HG02884 (cell line): ENCODE measurements at regions not wholly inside any gene's neighbourhood (a gene's known extent, or its start where the extent isn't known, plus 50 kb on each side); places are given as distances from the start of the nearest gene placed in this dataset.
"Not testable (repeated sequence)": the region's sequence is repeated elsewhere in the genome, so short reads cannot be mapped to it uniquely, and the experiment has no call there.

ENCODE experiments used
- ATAC-seq: cut with Tn5 transposase; IDR thresholded peaks from one replicate; pipeline ENCODE4 v1.9.1; 2021; ENCODE audit warnings: mild to moderate bottlenecking, moderate library complexity; ENCODE audit not compliant: unreplicated experiment

GRCh38 chr9:78172610-78173009 is 63.3 kb upstream of the CEP78 start:
- not testable (repeated sequence) for ATAC-seq

- no peak for ATAC-seq
Measured at GRCh38 chr9:78171651-78172050, 64.2 kb upstream of the CEP78 start.

GRCh38 chr9:78169125-78169524 is 66.8 kb upstream of the CEP78 start:
- no peak for ATAC-seq

GRCh38 chr9:78167356-78167755 is 68.5 kb upstream of the CEP78 start:
- ATAC-seq, result no peak

GRCh38 chr9:78163834-78164233 is 72.0 kb upstream of the CEP78 start:
- no peak for ATAC-seq

- no peak for ATAC-seq
Measured at GRCh38 chr9:78158286-78158685, 77.6 kb upstream of the CEP78 start.

GRCh38 chr9:78150983-78151356 is 84.9 kb upstream of the CEP78 start:
- no peak for ATAC-seq

GRCh38 chr9:78150312-78150982 is 85.4 kb upstream of the CEP78 start:
- ATAC-seq, result no peak

DNA sequence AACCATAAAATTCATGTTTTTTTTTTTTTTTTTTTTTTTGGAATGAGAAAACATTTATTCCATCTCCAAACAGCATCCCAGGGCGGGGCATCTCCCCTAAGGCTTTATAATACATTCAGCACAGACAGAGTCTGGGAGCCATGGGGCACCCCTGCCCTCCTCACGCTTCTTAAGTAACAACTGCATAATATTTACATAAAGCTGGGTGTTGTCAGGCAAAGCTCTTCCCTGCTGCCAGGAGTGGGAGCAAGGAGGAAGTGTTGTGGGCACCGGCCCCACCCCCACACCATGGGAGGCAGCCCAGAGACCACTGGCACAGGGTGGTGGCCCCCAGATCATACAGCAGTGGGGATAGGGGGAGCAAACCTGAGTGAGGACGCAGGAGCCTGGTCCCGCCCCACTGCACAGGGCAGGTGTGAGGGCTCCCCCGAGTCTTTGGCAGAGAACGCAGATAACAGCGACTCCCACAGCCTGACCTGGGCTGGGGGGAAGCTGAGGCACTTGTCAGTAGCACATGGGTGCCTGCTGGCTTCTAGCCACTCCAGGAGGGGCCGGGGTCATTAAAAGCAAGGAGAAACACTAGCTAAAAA is 86.1 kb upstream of the CEP78 start:
- ATAC-seq, result no peak

- no peak for ATAC-seq
Measured at GRCh38 chr9:78146241-78146640, 89.6 kb upstream of the CEP78 start.

- ATAC-seq, result peak; percentile 70
Measured at GRCh38 chr9:78144663-78145377, 91.1 kb upstream of the CEP78 start.

DNA sequence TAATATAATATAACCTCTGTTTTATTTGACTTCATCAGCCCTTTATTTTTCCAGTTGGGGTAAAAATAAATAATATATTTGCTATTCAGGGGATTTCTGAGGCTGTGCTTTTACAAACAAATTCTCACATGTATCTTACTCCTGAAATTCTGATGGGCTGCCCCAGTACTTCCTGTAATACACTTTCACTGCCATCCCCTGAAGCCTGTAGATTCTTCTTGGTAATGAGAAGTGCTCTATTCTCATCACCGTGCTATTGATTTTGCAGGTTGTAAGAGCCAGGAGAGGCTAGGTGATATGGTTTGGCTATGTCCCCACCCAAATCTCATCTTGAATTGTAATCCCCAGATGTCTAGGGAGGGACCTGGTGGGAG is 91.9 kb upstream of the CEP78 start:
- peak; percentile 31 for ATAC-seq

- ATAC-seq, result no peak
Measured at GRCh38 chr9:78143281-78144007, 92.4 kb upstream of the CEP78 start.

GRCh38 chr9:78142264-78142663 is 93.6 kb upstream of the CEP78 start:
- not testable (repeated sequence) for ATAC-seq

GRCh38 chr9:78133751-78134150 is 102.1 kb upstream of the CEP78 start:
- ATAC-seq, result peak; percentile 50

GRCh38 chr9:78132701-78133058 is 101.1 kb upstream of the GNAQ start:
- ATAC-seq, result peak; percentile 50

DNA sequence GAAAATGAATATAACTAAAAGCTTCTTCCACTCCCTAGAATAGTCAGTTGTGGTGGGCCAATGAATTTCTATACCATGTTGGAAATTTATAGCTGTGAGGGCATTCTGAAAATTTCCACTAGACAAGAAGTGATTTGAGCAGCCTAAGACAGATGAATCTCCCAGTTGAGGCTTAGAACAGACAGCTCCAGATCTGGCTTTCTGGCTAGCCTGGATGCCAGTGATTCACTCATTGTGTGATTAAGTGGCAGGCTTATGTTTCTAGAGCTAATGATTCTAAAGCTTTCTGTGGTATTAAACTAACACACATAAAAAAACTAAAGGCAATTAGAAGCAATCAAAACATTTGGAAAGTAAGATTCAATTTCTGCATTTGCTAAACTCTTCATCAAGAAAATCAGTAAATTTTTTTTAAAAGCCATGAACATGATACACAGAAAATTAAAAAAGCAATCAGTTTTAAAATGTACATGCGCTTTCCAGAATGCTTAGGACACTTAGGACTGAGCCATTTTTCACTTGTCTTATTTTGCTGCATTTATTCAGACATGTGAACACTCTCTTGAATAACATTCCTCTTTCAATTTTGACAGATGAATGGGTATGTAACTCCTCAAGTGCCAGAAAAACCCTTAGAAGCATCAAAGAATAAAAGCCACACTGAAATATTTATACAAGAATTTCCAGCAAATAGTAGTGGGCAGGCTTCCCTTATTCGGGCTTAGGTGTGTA is 100.5 kb upstream of the GNAQ start:
- no peak for ATAC-seq

DNA sequence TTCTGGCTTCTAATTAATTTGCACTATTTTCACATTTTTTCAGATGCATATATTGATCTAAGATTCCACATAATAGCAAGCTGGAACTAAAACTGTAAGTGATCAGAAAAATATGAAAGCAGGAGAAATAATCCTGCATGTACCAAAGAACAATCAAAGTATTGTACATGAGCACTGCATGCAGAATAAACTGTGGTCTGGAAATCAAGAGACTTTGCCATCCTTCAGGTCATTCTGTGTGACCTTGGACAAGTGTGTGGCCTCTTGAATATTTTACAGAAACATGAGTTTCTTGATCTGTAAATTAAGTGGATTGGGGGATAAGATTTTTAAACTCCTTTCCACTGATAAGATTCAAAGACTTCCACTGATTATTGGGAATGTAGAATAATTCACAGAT is 99.2 kb upstream of the GNAQ start:
- ATAC-seq, result no peak

DNA sequence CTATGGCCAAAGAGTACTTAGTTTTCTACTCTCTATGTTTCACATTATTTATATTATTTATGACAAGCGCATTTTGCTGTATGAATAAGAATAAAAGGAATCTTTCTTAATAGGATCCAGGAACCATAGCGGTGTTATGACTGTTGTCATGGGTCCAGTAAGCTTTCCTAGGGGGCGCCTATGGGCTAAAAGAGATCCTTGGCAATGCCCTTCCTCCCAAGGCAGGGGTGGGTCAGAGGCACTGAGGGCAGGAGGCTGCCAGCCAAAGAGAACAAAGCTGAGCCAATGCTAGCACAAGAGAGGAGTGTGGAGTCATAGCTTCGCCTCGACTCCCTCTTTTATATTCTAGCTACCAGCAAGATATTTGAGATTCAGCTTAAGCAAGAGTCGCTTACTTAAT is 98.4 kb upstream of the GNAQ start:
- ATAC-seq, result no peak

DNA sequence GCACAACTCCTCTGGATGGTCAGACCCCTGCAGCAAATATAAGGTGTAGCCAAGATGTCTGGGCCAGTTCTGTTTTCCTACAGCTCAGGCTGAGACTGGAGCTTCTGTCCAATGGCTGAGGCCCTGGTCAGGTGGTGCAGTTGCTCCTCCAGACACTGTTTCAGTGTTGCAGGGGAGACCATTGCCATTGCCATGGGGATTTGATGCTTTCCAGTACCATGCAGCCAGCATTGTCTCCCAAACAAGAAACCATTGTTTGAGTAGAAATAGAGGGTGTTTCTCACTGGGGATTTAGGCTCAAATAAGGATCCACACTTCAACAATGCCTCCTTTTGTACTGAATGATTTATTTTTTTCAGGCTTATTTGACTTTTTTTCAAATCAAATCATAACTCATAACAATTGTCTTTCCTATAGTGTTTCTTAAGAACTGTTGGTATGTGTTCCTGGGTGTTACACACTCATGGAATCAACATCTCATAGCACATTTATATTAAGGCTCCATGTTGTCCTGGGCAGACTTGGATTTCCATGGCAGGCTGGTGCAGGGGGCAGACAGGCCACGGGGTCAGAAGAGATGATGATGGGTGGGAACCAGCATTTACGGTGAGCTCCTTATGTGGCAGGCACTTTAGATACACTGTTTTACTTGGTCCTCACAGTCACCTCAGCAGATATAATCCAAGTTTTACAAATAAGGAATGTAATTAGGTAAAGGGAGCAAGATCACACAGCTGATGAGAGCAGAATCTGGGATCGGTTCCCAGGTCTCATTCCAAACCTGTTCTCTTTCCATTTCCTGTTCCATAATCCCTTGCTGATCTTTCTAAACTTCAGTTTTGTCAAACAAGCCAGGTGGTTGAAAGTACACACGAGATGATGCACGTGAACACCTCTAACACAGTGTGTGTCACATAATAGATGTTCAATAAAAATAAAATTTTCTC is 95.9 kb upstream of the GNAQ start:
- no peak for ATAC-seq
